ENCODE measurements at regions not wholly inside any gene's neighbourhood (a gene's known extent, or its start where the extent isn't known, plus 50 kb on each side); places are given as distances from the start of the nearest gene placed in this dataset.

- ATAC-seq: no peak
- Mint-ChIP-seq H3K36me3 (no peaks in the 10 kb centered on the region), H3K9me3 (peaks cover 5% of the 10 kb centered on the region), H3K4me1 (no peaks in the 10 kb centered on the region), H3K4me3 (no peak overlapping the region), H3K27me3 (no peaks in the 10 kb centered on the region), H3K27ac (no peak overlapping the region)
Observed at GRCh38 chr4:34046580-34046979, 2197.7 kb downstream of the ARAP2 start.

- H3K9me3 Mint-ChIP-seq: peaks cover 5% of the 10 kb centered on the region
- no peak overlapping the region for H3K27ac Mint-ChIP-seq
- no peak for ATAC-seq
- no peaks in the 10 kb centered on the region for H3K4me1 Mint-ChIP-seq
- H3K36me3 Mint-ChIP-seq: no peaks in the 10 kb centered on the region
- no peaks in the 10 kb centered on the region for H3K27me3 Mint-ChIP-seq
- H3K4me3 Mint-ChIP-seq: no peak overlapping the region
Observed at GRCh38 chr4:34047363-34047762, 2197.0 kb downstream of the ARAP2 start.

GRCh38 chr4:34066126-34066525 lies 2178.2 kb downstream of the ARAP2 start:
- H3K27me3 Mint-ChIP-seq: no peaks in the 10 kb centered on the region
- no peak overlapping the region for H3K27ac Mint-ChIP-seq
- H3K4me1 Mint-ChIP-seq: no peaks in the 10 kb centered on the region
- H3K9me3 Mint-ChIP-seq: no peaks in the 10 kb centered on the region
- no peak for ATAC-seq
- H3K36me3 Mint-ChIP-seq: no peaks in the 10 kb centered on the region
- H3K4me3 Mint-ChIP-seq: no peak overlapping the region

DNA sequence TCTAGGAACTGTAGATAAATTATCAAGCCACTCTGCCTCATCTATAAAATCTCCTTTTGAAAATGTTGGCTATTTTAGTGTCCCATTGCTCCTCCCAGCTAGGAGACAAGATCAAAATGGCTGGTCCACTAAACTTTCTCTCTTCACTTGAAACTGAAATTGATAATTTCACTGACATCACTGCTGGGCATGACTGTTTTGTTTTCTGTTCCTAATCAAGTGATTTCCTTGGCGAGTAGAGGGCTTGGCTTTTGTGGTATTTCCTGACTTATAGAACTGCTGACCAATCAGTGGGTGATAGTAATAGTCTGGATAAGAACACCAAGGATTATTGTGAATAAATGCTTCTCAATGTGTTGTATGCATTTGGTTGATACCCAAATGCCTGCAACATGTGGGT lies 2152.9 kb downstream of the ARAP2 start:
- H3K36me3 Mint-ChIP-seq: no peaks in the 10 kb centered on the region
- ATAC-seq: no peak
- no peaks in the 10 kb centered on the region for H3K27me3 Mint-ChIP-seq
- no peak overlapping the region for H3K27ac Mint-ChIP-seq
- no peaks in the 10 kb centered on the region for H3K4me1 Mint-ChIP-seq
- no peak overlapping the region for H3K4me3 Mint-ChIP-seq
- H3K9me3 Mint-ChIP-seq: peaks cover 3% of the 10 kb centered on the region

DNA sequence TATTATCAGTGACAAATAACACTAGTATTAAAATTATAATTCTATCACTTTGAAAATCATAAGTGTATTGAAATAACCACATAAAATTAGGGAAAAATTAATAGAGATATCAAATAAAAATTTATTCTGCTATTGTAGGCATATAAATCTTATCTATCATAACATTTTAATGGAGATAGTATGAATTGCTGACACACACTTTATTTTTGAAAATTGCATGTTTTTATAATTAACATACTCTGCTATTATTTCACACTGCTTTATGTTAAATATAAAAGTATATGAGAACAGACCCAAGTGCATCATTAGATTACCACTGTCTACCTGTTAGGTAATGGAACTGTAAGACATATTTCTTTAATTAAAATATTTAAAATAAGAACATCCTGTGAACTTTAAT lies 2150.2 kb downstream of the ARAP2 start:
- H3K4me1 Mint-ChIP-seq: no peaks in the 10 kb centered on the region
- ATAC-seq: no peak
- H3K4me3 Mint-ChIP-seq: no peak overlapping the region
- no peaks in the 10 kb centered on the region for H3K9me3 Mint-ChIP-seq
- no peaks in the 10 kb centered on the region for H3K27me3 Mint-ChIP-seq
- H3K27ac Mint-ChIP-seq: no peak overlapping the region
- no peaks in the 10 kb centered on the region for H3K36me3 Mint-ChIP-seq

GRCh38 chr4:34105311-34105710 lies 2139.0 kb downstream of the ARAP2 start:
- no peak overlapping the region for H3K27ac Mint-ChIP-seq
- no peak overlapping the region for H3K4me3 Mint-ChIP-seq
- no peaks in the 10 kb centered on the region for H3K27me3 Mint-ChIP-seq
- no peaks in the 10 kb centered on the region for H3K4me1 Mint-ChIP-seq
- no peak for ATAC-seq
- no peaks in the 10 kb centered on the region for H3K36me3 Mint-ChIP-seq
- H3K9me3 Mint-ChIP-seq: no peaks in the 10 kb centered on the region

- H3K36me3 Mint-ChIP-seq: no peaks in the 10 kb centered on the region
- no peak overlapping the region for H3K4me3 Mint-ChIP-seq
- H3K9me3 Mint-ChIP-seq: no peaks in the 10 kb centered on the region
- no peaks in the 10 kb centered on the region for H3K4me1 Mint-ChIP-seq
- H3K27ac Mint-ChIP-seq: no peak overlapping the region
- H3K27me3 Mint-ChIP-seq: no peaks in the 10 kb centered on the region
- no peak for ATAC-seq
Observed at GRCh38 chr4:34108391-34108790, 2135.9 kb downstream of the ARAP2 start.

GRCh38 chr4:34112573-34112972 lies 2131.7 kb downstream of the ARAP2 start:
- Mint-ChIP-seq H3K9me3 (no peaks in the 10 kb centered on the region), H3K27me3 (no peaks in the 10 kb centered on the region), H3K27ac (no peak overlapping the region), H3K36me3 (no peaks in the 10 kb centered on the region), H3K4me1 (no peaks in the 10 kb centered on the region), H3K4me3 (no peak overlapping the region)
- ATAC-seq: no peak

- Mint-ChIP-seq H3K9me3 (peaks cover 7% of the 10 kb centered on the region), H3K36me3 (no peaks in the 10 kb centered on the region), H3K27me3 (no peaks in the 10 kb centered on the region), H3K27ac (no peak overlapping the region), H3K4me1 (no peaks in the 10 kb centered on the region), H3K4me3 (no peak overlapping the region)
- no peak for ATAC-seq
Observed at GRCh38 chr4:34138385-34138784, 2105.9 kb downstream of the ARAP2 start.

GRCh38 chr4:34139346-34139745 lies 2105.0 kb downstream of the ARAP2 start:
- Mint-ChIP-seq H3K9me3 (peaks cover 3% of the 10 kb centered on the region), H3K4me1 (no peaks in the 10 kb centered on the region), H3K27me3 (no peaks in the 10 kb centered on the region), H3K27ac (no peak overlapping the region), H3K36me3 (no peaks in the 10 kb centered on the region), H3K4me3 (no peak overlapping the region)
- no peak for ATAC-seq

DNA sequence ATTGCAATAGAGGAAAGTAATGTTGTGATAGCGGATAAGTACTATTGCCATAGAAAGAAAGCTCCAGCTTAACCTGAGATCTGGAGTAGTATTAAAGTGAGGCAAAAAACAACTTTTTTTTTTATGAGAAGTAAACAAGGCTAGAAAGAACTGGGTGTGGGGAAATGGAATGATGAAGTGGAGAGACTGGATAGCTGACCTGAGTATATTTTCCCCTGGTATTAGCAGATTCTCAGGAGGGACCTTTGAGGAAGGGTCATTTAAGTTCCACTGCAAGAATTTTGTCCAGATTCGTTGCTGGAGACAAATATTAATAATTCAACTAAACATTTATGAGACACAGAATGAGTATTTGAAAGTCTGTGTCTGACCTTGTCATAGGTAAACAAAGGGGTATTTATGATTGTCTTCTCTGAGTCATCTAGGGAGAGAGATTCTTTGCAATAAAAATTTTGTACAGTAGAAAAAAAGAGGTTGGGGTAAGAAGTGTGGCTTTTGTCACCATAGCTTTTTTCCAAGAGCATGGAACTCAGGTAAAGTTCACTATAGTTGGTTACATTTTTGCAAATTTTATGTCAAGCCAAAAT lies 2095.9 kb downstream of the ARAP2 start:
- Mint-ChIP-seq H3K27me3 (no peaks in the 10 kb centered on the region), H3K27ac (no peak overlapping the region), H3K36me3 (no peaks in the 10 kb centered on the region), H3K4me1 (no peaks in the 10 kb centered on the region), H3K4me3 (no peak overlapping the region), H3K9me3 (no peaks in the 10 kb centered on the region)
- no peak for ATAC-seq

DNA sequence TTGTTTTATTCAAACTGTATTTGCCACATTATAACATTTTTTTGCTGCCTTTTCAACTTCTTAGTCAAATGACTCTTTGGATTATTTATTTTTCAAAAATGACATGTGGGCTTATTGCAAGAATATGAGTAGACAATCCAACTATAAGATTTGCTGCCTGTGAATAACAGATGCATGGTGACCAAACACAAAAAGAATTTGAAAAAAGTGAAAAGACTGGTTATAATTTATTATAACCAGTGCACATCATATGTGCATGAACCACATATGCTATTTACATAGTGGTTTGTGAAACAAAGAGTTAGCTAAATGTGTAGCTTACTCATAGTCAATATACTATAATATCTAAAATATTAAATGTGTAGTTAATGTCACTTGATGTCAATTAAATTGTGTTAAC lies 2086.8 kb downstream of the ARAP2 start:
- ATAC-seq: no peak
- Mint-ChIP-seq H3K9me3 (peaks cover 9% of the 10 kb centered on the region), H3K4me1 (no peaks in the 10 kb centered on the region), H3K36me3 (no peaks in the 10 kb centered on the region), H3K27ac (no peak overlapping the region), H3K27me3 (no peaks in the 10 kb centered on the region), H3K4me3 (no peak overlapping the region)

DNA sequence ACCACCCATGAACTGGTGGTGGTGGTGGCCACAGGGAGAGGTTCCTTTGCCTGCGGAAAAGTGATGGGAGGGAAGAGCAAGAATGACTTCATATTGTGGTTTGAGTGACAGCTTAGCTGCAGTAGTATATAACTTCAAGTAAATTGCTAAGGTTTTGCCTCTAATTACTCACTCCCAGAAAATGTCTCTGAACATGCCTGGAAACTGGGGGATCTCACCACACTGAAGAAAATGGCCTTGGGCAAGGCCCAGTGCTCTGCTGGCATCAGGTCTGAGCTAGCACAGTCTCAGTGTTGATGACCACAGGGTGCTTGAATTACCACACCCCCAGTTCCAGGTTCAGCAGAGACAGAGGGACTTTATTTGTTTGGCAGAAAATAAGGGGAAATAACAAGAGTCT lies 2085.4 kb downstream of the ARAP2 start:
- H3K4me1 Mint-ChIP-seq: no peaks in the 10 kb centered on the region
- ATAC-seq: no peak
- H3K36me3 Mint-ChIP-seq: no peaks in the 10 kb centered on the region
- H3K27me3 Mint-ChIP-seq: no peaks in the 10 kb centered on the region
- no peak overlapping the region for H3K27ac Mint-ChIP-seq
- H3K9me3 Mint-ChIP-seq: peaks cover 9% of the 10 kb centered on the region
- no peak overlapping the region for H3K4me3 Mint-ChIP-seq

- Mint-ChIP-seq H3K36me3 (no peaks in the 10 kb centered on the region), H3K9me3 (peaks cover 6% of the 10 kb centered on the region), H3K4me3 (no peak overlapping the region), H3K4me1 (no peaks in the 10 kb centered on the region), H3K27me3 (no peaks in the 10 kb centered on the region), H3K27ac (no peak overlapping the region)
- ATAC-seq: no peak
Observed at GRCh38 chr4:34170946-34171345, 2073.4 kb downstream of the ARAP2 start.

GRCh38 chr4:34176609-34177008 lies 2067.7 kb downstream of the ARAP2 start:
- H3K36me3 Mint-ChIP-seq: no peaks in the 10 kb centered on the region
- no peak overlapping the region for H3K4me3 Mint-ChIP-seq
- no peak for ATAC-seq

GRCh38 chr4:34178476-34178875 lies 2065.8 kb downstream of the ARAP2 start:
- Mint-ChIP-seq H3K4me1 (no peaks in the 10 kb centered on the region), H3K36me3 (no peaks in the 10 kb centered on the region), H3K27ac (no peak overlapping the region), H3K4me3 (no peak overlapping the region), H3K9me3 (peaks cover 6% of the 10 kb centered on the region), H3K27me3 (no peaks in the 10 kb centered on the region)
- no peak for ATAC-seq

More at GRCh38 chr4:34176609-34177008, 2067.7 kb downstream of the ARAP2 start:
- Mint-ChIP-seq H3K27ac (no peak overlapping the region), H3K27me3 (no peaks in the 10 kb centered on the region), H3K4me1 (no peaks in the 10 kb centered on the region), H3K9me3 (peaks cover 6% of the 10 kb centered on the region)

DNA sequence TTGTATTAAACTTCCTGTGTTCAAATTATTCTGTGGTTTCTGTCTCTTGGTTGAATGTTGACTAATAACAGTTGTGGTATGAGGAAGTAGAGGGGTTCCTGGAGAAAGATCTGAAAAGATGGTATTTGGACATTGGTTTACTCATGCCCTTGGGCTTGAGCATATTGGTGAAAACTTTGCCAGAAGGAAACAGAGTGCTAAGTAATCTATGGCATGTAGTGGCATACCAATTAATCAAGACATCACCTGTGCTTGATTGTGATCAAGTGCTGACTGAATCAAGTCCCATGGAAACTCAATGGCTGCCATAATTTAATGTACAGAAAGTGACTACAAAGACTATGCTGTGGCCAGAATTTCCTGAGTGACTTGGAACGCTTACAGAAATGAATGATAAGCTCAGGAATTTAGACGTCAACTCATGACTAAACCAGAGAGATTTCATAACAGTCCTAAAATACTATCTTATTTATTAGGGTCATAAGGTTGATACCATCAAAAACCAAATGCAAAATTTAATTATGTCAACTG lies 2062.9 kb downstream of the ARAP2 start:
- no peaks in the 10 kb centered on the region for H3K36me3 Mint-ChIP-seq
- ATAC-seq: no peak
- H3K4me3 Mint-ChIP-seq: no peak overlapping the region
- H3K4me1 Mint-ChIP-seq: no peaks in the 10 kb centered on the region
- H3K27ac Mint-ChIP-seq: no peak overlapping the region
- H3K9me3 Mint-ChIP-seq: peaks cover 3% of the 10 kb centered on the region
- no peaks in the 10 kb centered on the region for H3K27me3 Mint-ChIP-seq

All from stimulated activated memory B cell treated with anti-CD40 and anti-IgM and Interleukin-4, amounts not matched to agents 10 μg/mL and 1 μg/mL and 100 μg/mL, for 72 hours (primary cell).